PFSK-1 (cell line): ENCODE measurements at regions not wholly inside any gene's neighbourhood (a gene's known extent, or its start where the extent isn't known, plus 50 kb on each side); places are given as distances from the start of the nearest gene placed in this dataset.

ENCODE experiments used
- FOXP2 ChIP-seq: optimal IDR thresholded peaks from 2 replicates; pipeline ENCODE3; 2011; ENCODE audit warnings: borderline replicate concordance, control low read depth, inconsistent platforms; ENCODE audit not compliant: insufficient read depth; ENCODE audit errors: extremely low read length, extremely low read depth
- POLR2AphosphoS5 ChIP-seq: IDR thresholded peaks from 2 replicates; pipeline ENCODE4 v1.6.1; 2012; ENCODE audit warnings: low read depth, mild to moderate bottlenecking, control low read depth, low read length, moderate library complexity
- REST ChIP-seq, 2 experiments: IDR thresholded peaks; 2 replicates each; pipeline versions ENCODE4 v1.6.1 to v1.8.0; 2011 to 2012; ENCODE audit warnings: low read depth in 2 of 2, low read length in 2 of 2, control low read depth in 1 of 2, inconsistent platforms in 1 of 2, mild to moderate bottlenecking in 1 of 2, moderate library complexity in 1 of 2; ENCODE audit not compliant: insufficient read depth in 1 of 2
- SIN3A ChIP-seq: IDR thresholded peaks from 2 replicates; pipeline ENCODE4 v1.6.1; 2012; ENCODE audit warnings: mild to moderate bottlenecking, low read length, moderate library complexity, borderline replicate concordance; ENCODE audit not compliant: insufficient read depth
- TAF1 ChIP-seq: IDR thresholded peaks from 2 replicates; pipeline ENCODE4 v1.6.1; 2012; ENCODE audit warnings: low read length, control low read depth, borderline replicate concordance; ENCODE audit not compliant: insufficient read depth

GRCh38 chr5:74957029-74957784 is 91.0 kb upstream of the FAM169A start:
- no peak for TF ChIP-seq REST (IDR thresholded peaks at IDR 0.05; ENCODE audit: insufficient read depth in 1 of 2, low read depth in 2 of 2, low read length in 2 of 2)
- no peak for TF ChIP-seq POLR2AphosphoS5
- TF ChIP-seq SIN3A = no peak
- TF ChIP-seq FOXP2 = no peak
- TF ChIP-seq TAF1 = no peak

GRCh38 chr5:74956278-74956677 is 90.1 kb upstream of the FAM169A start:
- TF ChIP-seq TAF1 = no peak
- no peak for TF ChIP-seq REST (IDR thresholded peaks at IDR 0.05; ENCODE audit: insufficient read depth in 1 of 2, low read depth in 2 of 2, low read length in 2 of 2)
- TF ChIP-seq FOXP2 = no peak
- no peak for TF ChIP-seq SIN3A
- no peak for TF ChIP-seq POLR2AphosphoS5

- TF ChIP-seq FOXP2 (no peak), TAF1 (no peak), POLR2AphosphoS5 (no peak), REST (IDR thresholded peaks at IDR 0.05; ENCODE audit: insufficient read depth in 1 of 2, low read depth in 2 of 2, low read length in 2 of 2) (no peak), SIN3A (no peak)
Observed at GRCh38 chr5:74954919-74955318, 88.7 kb upstream of the FAM169A start.

- TF ChIP-seq TAF1 = no peak
- TF ChIP-seq SIN3A = no peak
- TF ChIP-seq FOXP2 = no peak
- no peak for TF ChIP-seq REST (IDR thresholded peaks at IDR 0.05; ENCODE audit: insufficient read depth in 1 of 2, low read depth in 2 of 2, low read length in 2 of 2)
- no peak for TF ChIP-seq POLR2AphosphoS5
Observed at GRCh38 chr5:74953937-74954720, 87.9 kb upstream of the FAM169A start.
